ENCODE measurements at regions not wholly inside any gene's neighbourhood (a gene's known extent, or its start where the extent isn't known, plus 50 kb on each side); places are given as distances from the start of the nearest gene placed in this dataset.

GRCh38 chr2:60292242-60292641 is 261.2 kb downstream of the BCL11A start:
- no peak for DNase-seq

- no peak for DNase-seq
Measured at GRCh38 chr2:60290509-60290908, 262.9 kb downstream of the BCL11A start.

GRCh38 chr2:60285626-60286316 is 267.7 kb downstream of the BCL11A start:
- no peak for DNase-seq

- DNase-seq, result no peak
Measured at GRCh38 chr2:60283626-60284025, 269.8 kb downstream of the BCL11A start.

GRCh38 chr2:60282886-60283285 is 270.6 kb downstream of the BCL11A start:
- DNase-seq, result no peak

- no peak for DNase-seq
Measured at GRCh38 chr2:60281730-60282129, 271.7 kb downstream of the BCL11A start.

GRCh38 chr2:60280238-60280637 is 273.2 kb downstream of the BCL11A start:
- no peak for DNase-seq

- no peak for DNase-seq
Measured at GRCh38 chr2:60278906-60279305, 274.5 kb downstream of the BCL11A start.

- DNase-seq, result no peak
Measured at GRCh38 chr2:60275958-60276357, 277.5 kb downstream of the BCL11A start.

- no peak for DNase-seq
Measured at GRCh38 chr2:60273836-60274235, 279.6 kb downstream of the BCL11A start.

GRCh38 chr2:60271713-60272112 is 281.7 kb downstream of the BCL11A start:
- DNase-seq, result no peak

- no peak for DNase-seq
Measured at GRCh38 chr2:60271131-60271530, 282.3 kb downstream of the BCL11A start.

- DNase-seq, result no peak
Measured at GRCh38 chr2:60268661-60269060, 284.8 kb downstream of the BCL11A start.

GRCh38 chr2:60268032-60268431 is 285.4 kb downstream of the BCL11A start:
- DNase-seq, result no peak

GRCh38 chr2:60267122-60267521 is 286.3 kb downstream of the BCL11A start:
- DNase-seq, result no peak

- DNase-seq, result no peak
Measured at GRCh38 chr2:60262178-60262577, 291.3 kb downstream of the BCL11A start.

GRCh38 chr2:60260639-60261296 is 292.7 kb downstream of the BCL11A start:
- DNase-seq, result no peak

GRCh38 chr2:60259781-60260180 is 293.7 kb downstream of the BCL11A start:
- DNase-seq, result no peak

- DNase-seq, result no peak
Measured at GRCh38 chr2:60252581-60253150, 300.8 kb downstream of the BCL11A start.

GRCh38 chr2:60251247-60251646 is 302.2 kb downstream of the BCL11A start:
- no peak for DNase-seq

- no peak for DNase-seq
Measured at GRCh38 chr2:60249879-60250278, 303.6 kb downstream of the BCL11A start.

GRCh38 chr2:60247471-60247870 is 306.0 kb downstream of the BCL11A start:
- no peak for DNase-seq

GRCh38 chr2:60246583-60246982 is 306.9 kb downstream of the BCL11A start:
- no peak for DNase-seq

- DNase-seq, result no peak
Measured at GRCh38 chr2:60234274-60234986, 319.0 kb downstream of the BCL11A start.
